Astrocyte of the spinal cord (primary cell): ENCODE measurements at regions not wholly inside any gene's neighbourhood (a gene's known extent, or its start where the extent isn't known, plus 50 kb on each side); places are given as distances from the start of the nearest gene placed in this dataset.
"Not testable (repeated sequence)": the region's sequence is repeated elsewhere in the genome, so short reads cannot be mapped to it uniquely, and the experiment has no call there.

ENCODE experiments used
- DNase-seq: peaks from one replicate; pipeline ENCODE4 v3.0.0; 2011; ENCODE audit warnings: low read depth, low spot score
- H3K4me3 ChIP-seq: 2 replicates; pipeline ENCODE4 v1.5.1; 2011; ENCODE audit warnings: low read depth, mild to moderate bottlenecking, low read length, moderate library complexity
- in situ Hi-C: cut with HindIII; loops from 2 replicates; pipeline ENCODE4 v1.10.0; 2017; ENCODE audit warnings: low sequenced_read_pairs
- TF ChIP-seq, protein P1 (sequence below): IDR thresholded peaks from 2 replicates; pipeline ENCODE4 v1.5.1; 2012; ENCODE audit warnings: low read depth, mild to moderate bottlenecking, low read length, inconsistent platforms

DNA sequence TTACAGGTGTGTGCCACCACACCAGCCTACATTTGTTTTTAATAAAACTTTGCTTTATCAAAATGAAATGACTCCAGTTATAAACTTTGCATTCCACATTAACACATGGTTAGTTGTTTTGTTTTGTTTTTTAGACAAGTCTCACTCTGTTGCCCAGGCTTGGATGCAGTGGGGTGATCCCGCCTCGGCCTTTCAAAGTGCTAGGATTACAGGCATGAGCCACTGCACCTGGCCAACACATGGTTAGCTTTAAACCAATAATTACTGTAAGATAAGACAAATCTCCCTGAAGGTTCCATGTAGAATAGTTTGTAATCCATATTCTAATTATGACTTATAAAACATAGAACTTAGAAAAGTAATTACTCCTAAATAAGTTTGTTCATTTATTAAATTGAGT, 89.8 kb upstream of the MED13 start:
- no peak for DNase-seq

DNA sequence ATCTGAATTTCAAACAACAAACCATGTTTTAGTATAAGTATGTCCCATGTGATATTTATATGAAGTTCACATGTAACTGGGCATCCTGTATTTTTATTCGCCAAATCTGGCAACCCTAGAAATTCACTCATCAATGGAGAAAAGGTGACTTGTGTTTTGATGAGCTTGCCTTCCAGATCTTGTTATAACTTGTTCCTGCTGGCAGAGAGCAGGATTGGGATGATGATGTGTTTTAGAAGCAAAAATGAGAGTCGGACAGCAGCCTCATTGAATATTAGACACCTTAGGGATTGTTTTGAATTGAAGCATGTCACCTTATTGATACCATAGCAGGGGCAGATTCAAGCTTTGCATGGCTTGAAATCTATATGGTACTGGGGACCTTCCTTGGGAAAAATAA, 85.4 kb upstream of the MED13 start:
- DNase-seq, result no peak
- TF ChIP-seq, protein P1, sequence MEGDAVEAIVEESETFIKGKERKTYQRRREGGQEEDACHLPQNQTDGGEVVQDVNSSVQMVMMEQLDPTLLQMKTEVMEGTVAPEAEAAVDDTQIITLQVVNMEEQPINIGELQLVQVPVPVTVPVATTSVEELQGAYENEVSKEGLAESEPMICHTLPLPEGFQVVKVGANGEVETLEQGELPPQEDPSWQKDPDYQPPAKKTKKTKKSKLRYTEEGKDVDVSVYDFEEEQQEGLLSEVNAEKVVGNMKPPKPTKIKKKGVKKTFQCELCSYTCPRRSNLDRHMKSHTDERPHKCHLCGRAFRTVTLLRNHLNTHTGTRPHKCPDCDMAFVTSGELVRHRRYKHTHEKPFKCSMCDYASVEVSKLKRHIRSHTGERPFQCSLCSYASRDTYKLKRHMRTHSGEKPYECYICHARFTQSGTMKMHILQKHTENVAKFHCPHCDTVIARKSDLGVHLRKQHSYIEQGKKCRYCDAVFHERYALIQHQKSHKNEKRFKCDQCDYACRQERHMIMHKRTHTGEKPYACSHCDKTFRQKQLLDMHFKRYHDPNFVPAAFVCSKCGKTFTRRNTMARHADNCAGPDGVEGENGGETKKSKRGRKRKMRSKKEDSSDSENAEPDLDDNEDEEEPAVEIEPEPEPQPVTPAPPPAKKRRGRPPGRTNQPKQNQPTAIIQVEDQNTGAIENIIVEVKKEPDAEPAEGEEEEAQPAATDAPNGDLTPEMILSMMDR, result no peak
- in situ Hi-C loops, result no loop called here
- no peak overlapping the region for H3K4me3 ChIP-seq

More for the DNA sequence above, 89.8 kb upstream of the MED13 start:
- no peak overlapping the region for H3K4me3 ChIP-seq
- TF ChIP-seq, protein P1, result no peak
- in situ Hi-C loops, result no loop called here

DNA sequence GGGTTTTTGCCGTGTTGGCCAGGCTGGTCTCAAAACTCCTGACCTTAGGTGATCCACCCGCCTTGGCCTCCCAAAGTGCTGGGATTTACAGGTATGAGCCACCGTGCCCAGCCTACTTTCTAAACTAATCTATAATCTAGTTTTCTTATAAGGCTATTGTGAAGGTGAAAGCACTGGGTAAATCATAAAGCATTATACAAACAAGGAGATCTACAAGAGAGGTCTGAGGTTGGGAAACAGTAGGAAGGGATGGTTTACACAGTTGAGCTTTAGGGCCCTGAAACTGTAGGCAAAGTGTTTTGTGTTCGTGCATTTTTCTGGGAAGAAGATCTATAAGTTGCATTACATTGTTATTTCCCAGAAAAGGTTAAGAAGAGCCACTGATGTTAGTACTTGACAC, 84.9 kb upstream of the MED13 start:
- TF ChIP-seq, protein P1, result no peak
- in situ Hi-C loops, result no loop called here
- H3K4me3 ChIP-seq, result no peak overlapping the region
- no peak for DNase-seq

DNA sequence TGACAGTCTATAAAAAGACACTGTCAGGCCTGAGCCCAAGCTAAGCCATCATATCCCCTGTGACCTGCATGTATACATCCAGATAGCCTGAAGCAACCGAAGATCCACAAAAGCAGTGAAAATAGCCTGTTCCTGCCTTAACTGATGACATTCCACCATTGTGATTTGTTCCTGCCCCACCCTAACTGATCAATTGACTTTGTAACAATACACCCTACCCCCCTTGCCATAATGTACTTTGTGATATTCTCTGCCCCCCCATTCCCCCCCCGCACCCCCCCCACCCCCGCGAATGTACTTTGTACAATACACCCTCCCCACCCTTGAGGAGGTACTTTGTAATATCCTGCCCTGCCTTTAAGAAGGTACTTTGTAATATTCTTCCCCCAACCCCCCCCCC, 82.2 kb upstream of the MED13 start:
- no peak for DNase-seq
- TF ChIP-seq, protein P1, result no peak
- no peak overlapping the region for H3K4me3 ChIP-seq
- in situ Hi-C loops, result no loop called here

DNA sequence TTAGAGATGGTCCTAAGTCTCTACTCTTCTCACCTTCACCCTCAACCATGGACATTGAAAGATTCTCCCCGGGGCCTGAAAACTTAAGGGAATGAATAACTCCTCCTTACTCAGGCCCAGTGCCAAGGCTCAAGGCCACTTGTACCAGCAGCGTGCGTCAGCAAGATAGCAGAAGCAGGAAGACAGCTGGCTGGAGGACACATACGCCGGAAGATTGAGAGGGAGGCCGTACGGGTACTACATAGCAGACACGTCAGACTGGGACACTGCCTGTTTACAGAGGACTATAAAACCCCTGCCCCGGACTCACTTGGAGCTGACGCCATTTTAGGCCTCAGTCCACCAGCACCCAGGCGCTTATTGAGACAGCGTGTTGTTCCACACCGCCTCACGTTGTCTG, 75.8 kb upstream of the MED13 start:
- in situ Hi-C loops, result no loop called here
- TF ChIP-seq, protein P1, result no peak
- DNase-seq, result no peak
- no peak overlapping the region for H3K4me3 ChIP-seq

DNA sequence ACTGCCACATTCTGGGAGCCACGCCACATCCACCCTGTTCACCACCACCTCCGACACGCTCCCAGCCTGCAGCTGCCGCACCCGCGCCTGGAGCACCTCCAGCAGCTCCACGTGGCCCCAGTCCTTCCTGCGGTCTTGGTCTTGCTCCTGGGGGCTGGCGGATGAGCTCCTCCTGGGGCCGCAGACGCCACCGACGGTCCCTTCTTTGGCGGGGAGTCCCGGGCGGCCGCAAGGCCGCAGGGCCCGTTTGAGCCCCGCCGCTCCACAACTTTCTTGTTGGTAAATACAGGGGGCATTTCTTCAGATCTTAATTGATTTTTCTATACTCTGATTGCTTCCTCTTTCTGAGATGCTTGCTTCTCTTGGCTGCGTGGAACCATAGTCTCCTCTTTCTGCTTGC, 75.3 kb upstream of the MED13 start:
- H3K4me3 ChIP-seq, result no peak overlapping the region
- DNase-seq, result no peak
- in situ Hi-C loops, result no loop called here
- TF ChIP-seq, protein P1, result no peak

DNA sequence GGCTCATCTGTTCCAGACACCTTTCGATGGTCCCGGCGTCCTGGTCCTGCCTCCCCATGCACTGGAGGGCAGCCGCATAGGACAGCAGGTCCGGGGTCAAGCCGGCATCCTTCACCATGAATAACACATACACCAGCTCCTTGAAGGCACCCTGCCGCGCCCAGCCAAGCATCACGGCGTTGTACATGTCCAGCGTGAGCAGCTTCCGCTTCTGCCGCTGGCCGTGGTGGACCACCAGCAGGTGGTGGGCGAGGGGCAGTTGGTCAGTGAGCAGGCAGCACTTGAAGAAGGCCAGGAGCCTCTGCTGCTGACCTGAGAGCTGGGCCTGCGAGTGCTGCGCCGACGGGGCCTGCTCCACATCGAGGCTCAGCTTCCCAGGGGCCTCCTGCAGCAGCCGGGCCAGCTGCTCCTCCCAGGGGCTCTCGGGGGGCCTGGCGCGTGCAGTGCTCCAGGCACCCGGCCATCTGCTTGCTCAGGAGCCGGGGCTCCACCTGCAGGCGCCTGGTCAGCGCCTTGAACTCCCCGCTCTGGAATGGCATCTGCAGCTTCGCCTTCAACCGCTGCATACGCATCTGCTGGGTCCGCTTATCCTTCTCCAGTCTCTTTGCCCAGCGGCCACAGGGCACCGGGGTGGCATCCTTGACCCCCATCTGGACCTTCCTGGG, 74.7 kb upstream of the MED13 start:
- not testable (repeated sequence) for H3K4me3 ChIP-seq

More for the DNA sequence above, 74.7 kb upstream of the MED13 start:
- in situ Hi-C loops, DNase-seq: not testable (repeated sequence)
